Suprapubic skin (tissue), 3 donors: ENCODE measurements at regions not wholly inside any gene's neighbourhood (a gene's known extent, or its start where the extent isn't known, plus 50 kb on each side); places are given as distances from the start of the nearest gene placed in this dataset.

Experiments used
- POLR2A ChIP-seq, 2 donors: fragments of 450-650 bp; IDR thresholded peaks; one replicate each; pipeline ENCODE4 v1.6.1; 2017; ENCODE audit warnings: antibody characterized with exemption in 2 of 2, mild to moderate bottlenecking in 2 of 2, moderate library complexity in 2 of 2
- TF ChIP-seq, protein P1 (sequence below), 2 donors: fragments of 200-600 bp in 1 of 2; fragments of 450-650 bp in 1 of 2; sonication (generic) in 1 of 2; IDR thresholded peaks; one replicate each; pipeline ENCODE4 v1.5.1; 2016 to 2019; ENCODE audit warnings: antibody characterized with exemption in 2 of 2, mild to moderate bottlenecking in 1 of 2, moderate library complexity in 1 of 2

DNA sequence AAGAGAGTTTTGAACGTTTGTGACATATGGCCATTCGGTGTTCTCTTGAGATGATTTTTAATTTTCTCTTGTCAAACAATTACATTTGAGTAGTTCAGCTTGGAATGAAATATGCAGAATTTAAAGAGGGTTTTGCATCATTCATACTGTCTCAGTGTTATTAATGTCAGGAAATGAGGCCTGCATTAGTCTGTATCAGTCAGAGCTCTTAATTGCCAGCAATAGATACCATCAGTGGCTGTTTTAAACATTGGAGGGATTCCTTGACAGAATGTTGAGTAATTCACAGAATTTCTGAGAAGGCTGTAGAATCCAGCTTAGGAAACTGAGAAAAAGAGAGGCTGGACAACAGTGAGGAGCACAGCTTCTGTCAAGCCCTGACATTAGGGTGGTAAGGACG is 722.0 kb downstream of the NR2F2 start:
- no peak for TF ChIP-seq POLR2A (IDR thresholded peaks at IDR 0.05)
- TF ChIP-seq, protein P1, sequence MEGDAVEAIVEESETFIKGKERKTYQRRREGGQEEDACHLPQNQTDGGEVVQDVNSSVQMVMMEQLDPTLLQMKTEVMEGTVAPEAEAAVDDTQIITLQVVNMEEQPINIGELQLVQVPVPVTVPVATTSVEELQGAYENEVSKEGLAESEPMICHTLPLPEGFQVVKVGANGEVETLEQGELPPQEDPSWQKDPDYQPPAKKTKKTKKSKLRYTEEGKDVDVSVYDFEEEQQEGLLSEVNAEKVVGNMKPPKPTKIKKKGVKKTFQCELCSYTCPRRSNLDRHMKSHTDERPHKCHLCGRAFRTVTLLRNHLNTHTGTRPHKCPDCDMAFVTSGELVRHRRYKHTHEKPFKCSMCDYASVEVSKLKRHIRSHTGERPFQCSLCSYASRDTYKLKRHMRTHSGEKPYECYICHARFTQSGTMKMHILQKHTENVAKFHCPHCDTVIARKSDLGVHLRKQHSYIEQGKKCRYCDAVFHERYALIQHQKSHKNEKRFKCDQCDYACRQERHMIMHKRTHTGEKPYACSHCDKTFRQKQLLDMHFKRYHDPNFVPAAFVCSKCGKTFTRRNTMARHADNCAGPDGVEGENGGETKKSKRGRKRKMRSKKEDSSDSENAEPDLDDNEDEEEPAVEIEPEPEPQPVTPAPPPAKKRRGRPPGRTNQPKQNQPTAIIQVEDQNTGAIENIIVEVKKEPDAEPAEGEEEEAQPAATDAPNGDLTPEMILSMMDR (IDR thresholded peaks at IDR 0.05), result no peak
